HFFc6 (cell line): ENCODE measurements at regions not wholly inside any gene's neighbourhood (a gene's known extent, or its start where the extent isn't known, plus 50 kb on each side); places are given as distances from the start of the nearest gene placed in this dataset.

Experiments used
- DNase-seq: peaks from one replicate; pipeline ENCODE4 v3.0.0-alpha.2; 2018
- H3K27ac Mint-ChIP-seq: 2 replicates; pipeline ENCODE4 v1.8.0; 2020; ENCODE audit warnings: mild to moderate bottlenecking, mixed read lengths
- H3K27me3 Mint-ChIP-seq: 2 replicates; pipeline ENCODE4 v1.8.0; 2021; ENCODE audit warnings: mild to moderate bottlenecking, moderate library complexity, mixed read lengths; ENCODE audit not compliant: insufficient read depth
- H3K36me3 Mint-ChIP-seq: 2 replicates; pipeline ENCODE4 v1.8.0; 2021; ENCODE audit warnings: low read depth, mixed read lengths
- H3K4me1 Mint-ChIP-seq: 2 replicates; pipeline ENCODE4 v1.8.0; 2020; ENCODE audit warnings: low read depth, mixed read lengths
- H3K4me3 Mint-ChIP-seq: 2 replicates; pipeline ENCODE4 v1.8.0; 2020; ENCODE audit warnings: mild to moderate bottlenecking, moderate library complexity, mixed read lengths
- H3K9me3 Mint-ChIP-seq: 2 replicates; pipeline ENCODE4 v1.8.0; 2020; ENCODE audit warnings: mild to moderate bottlenecking, mixed read lengths
- TF ChIP-seq, protein P1 (sequence below): fragments of 200-600 bp; sonication (generic); IDR thresholded peaks from 2 replicates; pipeline ENCODE4 v1.5.0; 2021; ENCODE audit warnings: antibody characterized with exemption, mild to moderate bottlenecking

DNA sequence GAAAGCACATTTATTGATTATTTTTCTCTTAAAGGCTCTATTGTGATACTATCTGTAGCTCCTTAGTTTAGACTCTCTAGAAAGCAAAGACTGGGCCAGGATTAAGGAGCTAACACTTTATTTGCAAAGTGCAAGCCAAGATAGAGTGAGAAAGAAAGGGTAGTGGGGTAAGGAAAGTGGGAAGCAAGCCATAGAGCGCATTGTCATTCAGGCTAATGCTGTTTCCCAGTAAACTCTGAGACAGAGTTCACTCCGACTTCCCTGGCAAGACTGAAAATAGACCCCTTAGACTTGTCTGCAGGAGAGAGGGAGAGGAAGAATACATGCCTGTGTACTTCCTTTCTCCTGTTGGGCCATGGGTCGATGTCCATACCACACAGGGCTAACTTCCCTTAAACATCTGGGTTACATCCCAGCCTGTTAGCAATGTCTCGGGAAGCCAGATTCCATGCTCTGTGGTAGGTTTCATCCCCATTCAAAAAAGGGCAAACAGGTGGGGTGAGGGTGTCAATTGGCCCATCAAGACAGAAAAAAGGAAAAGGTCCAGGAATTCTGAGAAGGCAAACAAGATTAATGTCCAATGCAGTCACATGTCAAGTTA lies 875.8 kb upstream of the CELF2 start:
- Mint-ChIP-seq H3K27ac (no peak overlapping the region), H3K4me3 (no peak overlapping the region), H3K27me3 (no peaks in the 10 kb centered on the region), H3K9me3 (peaks cover 25% of the 10 kb centered on the region), H3K4me1 (no peaks in the 10 kb centered on the region), H3K36me3 (no peaks in the 10 kb centered on the region)
- DNase-seq = no peak
- TF ChIP-seq, protein P1, sequence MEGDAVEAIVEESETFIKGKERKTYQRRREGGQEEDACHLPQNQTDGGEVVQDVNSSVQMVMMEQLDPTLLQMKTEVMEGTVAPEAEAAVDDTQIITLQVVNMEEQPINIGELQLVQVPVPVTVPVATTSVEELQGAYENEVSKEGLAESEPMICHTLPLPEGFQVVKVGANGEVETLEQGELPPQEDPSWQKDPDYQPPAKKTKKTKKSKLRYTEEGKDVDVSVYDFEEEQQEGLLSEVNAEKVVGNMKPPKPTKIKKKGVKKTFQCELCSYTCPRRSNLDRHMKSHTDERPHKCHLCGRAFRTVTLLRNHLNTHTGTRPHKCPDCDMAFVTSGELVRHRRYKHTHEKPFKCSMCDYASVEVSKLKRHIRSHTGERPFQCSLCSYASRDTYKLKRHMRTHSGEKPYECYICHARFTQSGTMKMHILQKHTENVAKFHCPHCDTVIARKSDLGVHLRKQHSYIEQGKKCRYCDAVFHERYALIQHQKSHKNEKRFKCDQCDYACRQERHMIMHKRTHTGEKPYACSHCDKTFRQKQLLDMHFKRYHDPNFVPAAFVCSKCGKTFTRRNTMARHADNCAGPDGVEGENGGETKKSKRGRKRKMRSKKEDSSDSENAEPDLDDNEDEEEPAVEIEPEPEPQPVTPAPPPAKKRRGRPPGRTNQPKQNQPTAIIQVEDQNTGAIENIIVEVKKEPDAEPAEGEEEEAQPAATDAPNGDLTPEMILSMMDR = no peak

DNA sequence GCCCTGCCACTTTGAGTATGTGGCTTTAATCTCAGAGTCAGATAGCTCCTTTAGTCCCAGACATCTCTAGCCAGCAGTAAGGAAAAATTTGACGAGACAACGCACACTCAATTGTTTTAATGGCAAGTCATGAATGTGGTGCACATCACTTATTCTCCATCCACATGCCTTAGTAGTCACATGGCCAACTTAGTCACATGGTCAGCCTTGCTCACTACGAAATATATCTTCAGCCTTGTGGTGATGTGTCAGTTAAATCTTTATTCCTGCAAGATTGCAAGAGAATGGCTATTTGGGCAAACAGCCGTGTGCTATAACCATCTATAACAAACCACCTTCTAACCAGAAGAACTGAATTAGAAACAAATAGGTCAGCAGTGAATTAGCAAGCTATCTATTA lies 871.1 kb upstream of the CELF2 start:
- peaks cover 30% of the 10 kb centered on the region for H3K9me3 Mint-ChIP-seq
- H3K27me3 Mint-ChIP-seq = no peaks in the 10 kb centered on the region
- TF ChIP-seq, protein P1 = no peak
- no peak overlapping the region for H3K27ac Mint-ChIP-seq
- no peaks in the 10 kb centered on the region for H3K4me1 Mint-ChIP-seq
- DNase-seq = no peak
- no peaks in the 10 kb centered on the region for H3K36me3 Mint-ChIP-seq
- no peak overlapping the region for H3K4me3 Mint-ChIP-seq

DNA sequence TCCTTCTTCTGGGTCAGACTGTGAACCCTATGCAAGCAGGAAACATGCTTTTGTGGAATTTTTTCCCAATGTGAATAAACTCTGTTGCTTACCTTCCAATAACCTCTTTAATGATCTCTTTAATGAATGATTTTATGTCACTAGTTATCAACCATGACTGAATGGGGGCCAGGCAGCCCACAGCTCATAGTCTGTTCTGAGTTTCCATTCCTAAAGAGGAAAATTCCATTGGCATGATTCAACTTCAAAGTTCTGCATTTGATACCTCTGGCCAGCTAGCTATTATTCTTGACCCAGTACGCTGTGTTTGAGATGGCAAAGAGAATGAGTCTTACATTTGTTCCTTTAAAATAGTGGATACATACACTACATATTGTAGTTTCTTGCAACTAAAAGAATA lies 867.8 kb upstream of the CELF2 start:
- no peaks in the 10 kb centered on the region for H3K27me3 Mint-ChIP-seq
- no peak overlapping the region for H3K27ac Mint-ChIP-seq
- TF ChIP-seq, protein P1 = no peak
- no peaks in the 10 kb centered on the region for H3K36me3 Mint-ChIP-seq
- no peaks in the 10 kb centered on the region for H3K4me1 Mint-ChIP-seq
- H3K9me3 Mint-ChIP-seq = peaks cover 41% of the 10 kb centered on the region
- no peak overlapping the region for H3K4me3 Mint-ChIP-seq
- no peak for DNase-seq

DNA sequence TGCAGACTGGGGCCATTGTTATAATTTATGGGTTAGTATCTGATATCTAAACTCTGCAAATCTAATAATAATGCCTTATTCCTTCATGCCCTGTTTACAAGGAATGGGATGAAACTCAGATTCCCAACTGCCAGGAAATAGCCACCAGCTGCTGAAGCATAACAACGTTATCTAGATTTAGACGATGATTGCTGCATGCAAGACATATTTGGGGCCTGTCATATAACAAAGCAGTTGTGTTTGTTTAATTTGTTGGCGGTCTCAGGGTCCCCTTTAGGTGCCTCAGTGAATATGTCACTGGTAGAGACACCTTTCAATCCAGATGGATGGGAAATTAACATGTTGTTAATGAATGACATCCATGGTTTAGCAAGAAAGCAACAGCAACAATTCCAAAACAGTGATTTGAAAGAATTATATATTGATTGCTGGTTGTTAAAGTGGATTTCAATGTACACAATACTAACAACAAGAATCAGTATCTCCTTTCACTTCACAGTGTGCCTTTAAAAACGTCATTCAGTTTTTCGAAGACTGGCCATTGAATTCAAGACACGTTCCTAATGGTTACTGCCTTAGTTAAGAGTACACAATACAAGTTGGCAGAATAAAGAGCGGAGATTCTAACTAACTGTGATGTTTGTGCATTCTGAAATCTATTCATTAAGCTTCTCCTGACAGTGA lies 860.6 kb upstream of the CELF2 start:
- H3K9me3 Mint-ChIP-seq = peaks cover 53% of the 10 kb centered on the region
- H3K36me3 Mint-ChIP-seq = no peaks in the 10 kb centered on the region; the same call in 1 of the 2 replicates
- no peaks in the 10 kb centered on the region for H3K4me1 Mint-ChIP-seq
- no peaks in the 10 kb centered on the region for H3K27me3 Mint-ChIP-seq
- TF ChIP-seq, protein P1 = no peak
- H3K27ac Mint-ChIP-seq = no peak overlapping the region
- H3K4me3 Mint-ChIP-seq = no peak overlapping the region
- no peak for DNase-seq

DNA sequence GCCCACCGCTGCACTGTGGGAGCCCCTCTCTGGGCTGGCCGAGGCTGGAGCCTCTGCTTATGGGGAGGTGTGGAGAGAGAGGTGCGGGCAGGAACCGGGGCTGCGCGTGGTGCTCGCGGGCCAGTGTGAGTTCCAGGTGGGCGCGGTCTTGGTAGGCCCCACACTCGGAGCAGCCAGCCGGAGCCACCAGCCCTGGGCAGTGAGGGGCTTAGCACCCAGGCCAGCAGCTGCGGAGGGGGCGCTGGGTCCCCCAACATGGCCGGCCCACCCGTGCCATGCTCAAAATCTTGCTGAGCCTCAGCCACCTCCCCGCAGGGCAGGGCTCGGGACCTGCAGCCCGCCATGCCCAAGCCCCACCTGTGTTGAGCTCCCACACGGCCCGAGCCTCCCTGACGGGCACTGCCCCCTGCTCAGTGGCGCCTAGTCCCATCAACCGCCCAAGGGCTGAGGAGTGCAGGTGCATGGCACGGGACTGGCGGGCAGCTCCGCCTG lies 856.8 kb upstream of the CELF2 start:
- Mint-ChIP-seq H3K9me3 (peaks cover 57% of the 10 kb centered on the region), H3K27me3 (no peaks in the 10 kb centered on the region), H3K4me3 (no peak overlapping the region), H3K27ac (no peak overlapping the region), H3K4me1 (no peaks in the 10 kb centered on the region), H3K36me3 (no peaks in the 10 kb centered on the region; the same call in 1 of the 2 replicates)
- TF ChIP-seq, protein P1 = no peak
- no peak for DNase-seq
